Right lobe of liver (tissue), 6 donors: ENCODE measurements at regions not wholly inside any gene's neighbourhood (a gene's known extent, or its start where the extent isn't known, plus 50 kb on each side); places are given as distances from the start of the nearest gene placed in this dataset.
A peak's percentile ranks its signal among the peaks of the same experiment; 100 is the strongest.

ENCODE experiments used
- ATAC-seq, 4 donors: fragments of 200-7000 bp; cut with Tn5 transposase; one replicate each; pipeline ENCODE4 v1.9.1; 2020; ENCODE audit warnings: mild to moderate bottlenecking in 4 of 4, moderate library complexity in 4 of 4
- DNase-seq, 3 donors: peaks; one replicate each; pipeline ENCODE4 v3.0.0-alpha.2; 2020
- H3K27ac ChIP-seq, 3 donors: fragments of 200-600 bp; one replicate each; pipeline ENCODE4 v1.8.0; 2022
- H3K27me3 ChIP-seq, 2 donors: fragments of 200-600 bp; one replicate each; pipeline ENCODE4 v1.8.0; 2022
- H3K36me3 ChIP-seq, 4 donors: fragments of 200-600 bp; sonication (generic) in 1 of 4; one replicate each; pipeline versions ENCODE4 v1.5.1 to v1.8.0; 2017 to 2022; ENCODE audit warnings: control low read depth in 1 of 4
- H3K4me1 ChIP-seq, 4 donors: fragments of 200-600 bp; sonication (generic) in 1 of 4; one replicate each; pipeline versions ENCODE4 v1.5.1 to v1.8.0; 2017 to 2022; ENCODE audit warnings: control low read depth in 1 of 4
- H3K4me3 ChIP-seq, 3 donors: fragments of 200-600 bp; one replicate each; pipeline ENCODE4 v1.8.0; 2022
- H3K9me3 ChIP-seq, 4 donors: fragments of 200-600 bp; sonication (generic) in 1 of 4; one replicate each; pipeline versions ENCODE4 v1.5.1 to v1.8.0; 2017 to 2022; ENCODE audit warnings: control low read depth in 1 of 4
- CTCF ChIP-seq, 4 donors: fragments of 200-600 bp in 3 of 4; fragments of 450-650 bp in 1 of 4; IDR thresholded peaks; one replicate each; pipeline versions ENCODE4 v1.5.1 to v1.8.0; 2016 to 2022; ENCODE audit warnings: antibody characterized with exemption in 4 of 4, mild to moderate bottlenecking in 2 of 4
- POLR2A ChIP-seq: fragments of 450-650 bp; IDR thresholded peaks from one replicate; pipeline ENCODE4 v1.6.1; 2017; ENCODE audit warnings: antibody characterized with exemption, mild to moderate bottlenecking
- WGBS: methylation state at CpG from one replicate; pipeline ENCODE4 v1.1.6; 2018; ENCODE audit warnings: low coverage, low lambda C conversion rate; ENCODE audit not compliant: insufficient coverage; ENCODE audit errors: missing lambda C conversion rate; 5-methylcytosine and 5-hydroxymethylcytosine counted together
- intact Hi-C, 2 donors: fragments of 100-400 bp; cut with DNase I; formaldehyde crosslinking; loops; one replicate each; pipeline versions ENCODE4 v1.11.2 to v1.14.1; 2022
- donor health status: DM: no; HTN: yes; CAD: no.
- donor health status: DM: no; HTN: no; CAD: no.
- donor health status: DM: no; HTN: no; CAD: no.
- donor health status: DM: no; HTN: yes; CAD: no.
- donor health status: DM: no; HTN: yes; CAD: no.

- DNase-seq: no peak
- H3K27me3 ChIP-seq: no peaks in the 10 kb centered on the region
- 2% methylated on average over 2 of the region's 2 CpGs for WGBS
Observed at GRCh38 chr6:235763-236360, 56.4 kb upstream of the DUSP22 start.

GRCh38 chr6:236519-236918 is 55.8 kb upstream of the DUSP22 start:
- H3K9me3 ChIP-seq: no peaks in the 10 kb centered on the region
- H3K36me3 ChIP-seq: no peaks in the 10 kb centered on the region
- ATAC-seq (no peak), DNase-seq (no peak)
- no peaks in the 10 kb centered on the region for H3K4me1 ChIP-seq
- WGBS: 88% methylated on average over 6 of the region's 6 CpGs
- H3K27ac ChIP-seq: no peak overlapping the region
- no peaks in the 10 kb centered on the region for H3K27me3 ChIP-seq
- TF ChIP-seq POLR2A: no peak
- no peak for TF ChIP-seq CTCF (IDR thresholded peaks at IDR 0.05)
- no peak overlapping the region for H3K4me3 ChIP-seq
- intact Hi-C loops: no loop called here

More at GRCh38 chr6:235763-236360, 56.4 kb upstream of the DUSP22 start:
- intact Hi-C loops: no loop called here
- Histone ChIP-seq H3K36me3 (no peaks in the 10 kb centered on the region), H3K9me3 (no peaks in the 10 kb centered on the region), H3K27ac (peak overlapping the region in 1 of 3 donors; percentile 12), H3K4me3 (peak overlapping the region; percentile 7 to 39 (median 31)), H3K4me1 (no peaks in the 10 kb centered on the region)
- TF ChIP-seq POLR2A (no peak), CTCF (IDR thresholded peaks at IDR 0.05) (no peak)
- ATAC-seq: peak; percentile 86 to 94 (median 90)

- no peak for DNase-seq
- no CpG with 5 or more reads among the region's 3 CpGs for WGBS
- intact Hi-C loops: no loop called here
Observed at GRCh38 chr6:240151-240550, 52.1 kb upstream of the DUSP22 start.

GRCh38 chr6:241336-241865 is 50.9 kb upstream of the DUSP22 start:
- TF ChIP-seq CTCF (IDR thresholded peaks at IDR 0.05) (no peak), POLR2A (no peak)
- no peak overlapping the region for H3K27ac ChIP-seq
- H3K27me3 ChIP-seq: no peaks in the 10 kb centered on the region
- no peaks in the 10 kb centered on the region for H3K4me1 ChIP-seq
- H3K4me3 ChIP-seq: no peak overlapping the region
- 42% methylated on average over 5 of the region's 5 CpGs for WGBS
- ATAC-seq: no peak
- no peak for DNase-seq
- no peaks in the 10 kb centered on the region for H3K9me3 ChIP-seq
- H3K36me3 ChIP-seq: no peaks in the 10 kb centered on the region
- intact Hi-C loops: no loop called here

More at GRCh38 chr6:240151-240550, 52.1 kb upstream of the DUSP22 start:
- no peak overlapping the region for H3K27ac ChIP-seq
- no peaks in the 10 kb centered on the region for H3K36me3 ChIP-seq
- H3K4me1 ChIP-seq: no peaks in the 10 kb centered on the region
- no peak for ATAC-seq
- H3K4me3 ChIP-seq: no peak overlapping the region
- H3K9me3 ChIP-seq: no peaks in the 10 kb centered on the region
- TF ChIP-seq CTCF (IDR thresholded peaks at IDR 0.05) (no peak), POLR2A (no peak)
- no peaks in the 10 kb centered on the region for H3K27me3 ChIP-seq
